Endodermal cell (in vitro differentiated cells): ENCODE measurements at regions not wholly inside any gene's neighbourhood (a gene's known extent, or its start where the extent isn't known, plus 50 kb on each side); places are given as distances from the start of the nearest gene placed in this dataset.
A peak's percentile ranks its signal among the peaks of the same experiment; 100 is the strongest.

Experiments
- DNase-seq: peaks from one replicate; pipeline ENCODE4 v3.0.0-alpha.2; 2017
- H3K27ac ChIP-seq: 2 replicates; pipeline ENCODE4 v1.5.1; 2013; ENCODE audit warnings: mild to moderate bottlenecking, low read depth, low read length, moderate library complexity
- H3K27me3 ChIP-seq: 2 replicates; pipeline ENCODE4 v1.6.1; 2013; ENCODE audit warnings: mild to moderate bottlenecking, low read length, moderate library complexity; ENCODE audit not compliant: insufficient read depth, control insufficient read depth, poor library complexity, severe bottlenecking
- H3K36me3 ChIP-seq: 2 replicates; pipeline ENCODE4 v1.7.0; 2013; ENCODE audit warnings: mild to moderate bottlenecking, low read length, moderate library complexity; ENCODE audit not compliant: control insufficient read depth, insufficient read depth
- H3K4me1 ChIP-seq: one replicate; pipeline ENCODE4 v1.7.0; 2013; ENCODE audit warnings: low read length; ENCODE audit not compliant: control insufficient read depth, insufficient read depth
- H3K4me3 ChIP-seq: 2 replicates; pipeline ENCODE4 v1.5.1; 2013; ENCODE audit warnings: mild to moderate bottlenecking, low read length, moderate library complexity
- H3K9ac ChIP-seq: 2 replicates; pipeline ENCODE4 v1.6.1; 2013; ENCODE audit warnings: mild to moderate bottlenecking, low read length, moderate library complexity; ENCODE audit not compliant: poor library complexity, severe bottlenecking; ENCODE audit errors: extremely low read depth
- H3K9me3 ChIP-seq: 2 replicates; pipeline ENCODE4 v1.6.1; 2013; ENCODE audit warnings: mild to moderate bottlenecking, low read length, moderate library complexity; ENCODE audit not compliant: control insufficient read depth
- H3K27ac Mint-ChIP-seq: 2 replicates; pipeline ENCODE4 v1.8.0; 2020; ENCODE audit warnings: mixed read lengths
- H3K27me3 Mint-ChIP-seq: 2 replicates; pipeline ENCODE4 v1.8.0; 2021; ENCODE audit warnings: mild to moderate bottlenecking, mixed read lengths; ENCODE audit not compliant: insufficient read depth
- H3K36me3 Mint-ChIP-seq: 2 replicates; pipeline ENCODE4 v1.8.0; 2020; ENCODE audit warnings: low read depth, mixed read lengths
- H3K4me1 Mint-ChIP-seq: 2 replicates; pipeline ENCODE4 v1.8.0; 2020; ENCODE audit warnings: mixed read lengths
- H3K4me3 Mint-ChIP-seq: 2 replicates; pipeline ENCODE4 v1.8.0; 2020; ENCODE audit warnings: mild to moderate bottlenecking, moderate library complexity, mixed read lengths
- H3K9me3 Mint-ChIP-seq: 2 replicates; pipeline ENCODE4 v1.8.0; 2020; ENCODE audit warnings: mild to moderate bottlenecking, mixed read lengths
- WGBS, 2 experiments: methylation state at CpG; one replicate each; pipeline versions ENCODE4 v1.1.5 to v1.1.7; 2013; ENCODE audit warnings: missing lambda C conversion rate in 2 of 2, mixed read lengths in 1 of 2; ENCODE audit not compliant: insufficient coverage in 1 of 2, insufficient read length in 1 of 2; 5-methylcytosine and 5-hydroxymethylcytosine counted together
- TF ChIP-seq, protein P1 (sequence below): fragments of 200-600 bp; sonication (generic); conservative IDR thresholded peaks from 2 replicates; pipeline ENCODE4 v1.5.0; 2021; ENCODE audit warnings: antibody characterized with exemption, mild to moderate bottlenecking

- Histone ChIP-seq H3K36me3 (no peaks in the 10 kb centered on the region), H3K9me3 (no peaks in the 10 kb centered on the region)
Measured at GRCh38 chr11:70669281-70669680, 271.0 kb downstream of the CTTN start.

DNA sequence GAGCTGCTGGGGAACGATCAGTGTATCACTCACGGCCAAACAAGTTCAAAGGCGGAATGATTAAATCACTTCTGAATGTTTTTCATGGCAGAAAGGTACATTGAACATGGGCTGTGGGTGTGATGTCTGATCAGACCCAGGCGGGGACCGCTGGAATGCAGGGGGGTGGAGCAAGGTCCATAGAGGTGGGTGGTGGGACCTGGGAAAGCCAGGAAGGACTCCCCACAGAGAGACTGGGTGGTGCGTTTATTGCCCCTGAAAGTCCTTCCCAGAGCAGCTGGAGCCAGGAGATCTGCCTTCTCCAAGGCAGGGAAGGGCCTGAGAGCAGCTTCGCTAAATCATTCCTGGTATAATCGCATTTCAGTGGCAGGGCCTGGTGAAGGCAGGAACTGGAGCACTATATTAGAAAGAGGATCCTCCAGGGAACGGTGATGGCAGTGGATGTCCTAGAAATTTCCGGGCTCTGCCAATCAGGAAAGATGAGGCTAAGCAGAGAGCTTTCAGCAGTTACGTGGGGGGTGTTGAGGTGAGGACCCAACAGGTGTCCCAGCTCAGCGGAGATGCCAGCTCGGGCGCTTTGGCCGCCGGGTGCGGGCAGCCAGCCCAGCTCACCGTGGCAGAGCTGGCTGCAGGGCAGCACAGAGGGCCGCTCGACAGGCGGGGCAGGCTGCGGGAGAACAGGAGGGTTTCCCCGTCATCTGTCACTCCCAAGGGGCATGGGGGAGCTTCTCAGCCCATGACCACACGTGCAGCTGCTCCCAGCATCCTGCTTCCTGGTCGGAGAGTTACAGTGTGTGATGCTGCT lies 271.7 kb downstream of the CTTN start:
- Mint-ChIP-seq H3K4me3 (no peak overlapping the region), H3K36me3 (no peaks in the 10 kb centered on the region), H3K9me3 (no peaks in the 10 kb centered on the region), H3K27ac (no peak overlapping the region), H3K4me1 (peaks cover 25% of the 10 kb centered on the region), H3K27me3 (peaks cover 1% of the 10 kb centered on the region)
- peak; percentile 65 for DNase-seq
- no peaks in the 10 kb centered on the region for H3K9me3 ChIP-seq
- H3K4me1 ChIP-seq: no peaks in the 10 kb centered on the region
- no peak overlapping the region for H3K4me3 ChIP-seq
- 91 to 92% methylated on average over 17 to 25 of the region's 25 CpGs for WGBS, 2 experiments
- TF ChIP-seq, protein P1, sequence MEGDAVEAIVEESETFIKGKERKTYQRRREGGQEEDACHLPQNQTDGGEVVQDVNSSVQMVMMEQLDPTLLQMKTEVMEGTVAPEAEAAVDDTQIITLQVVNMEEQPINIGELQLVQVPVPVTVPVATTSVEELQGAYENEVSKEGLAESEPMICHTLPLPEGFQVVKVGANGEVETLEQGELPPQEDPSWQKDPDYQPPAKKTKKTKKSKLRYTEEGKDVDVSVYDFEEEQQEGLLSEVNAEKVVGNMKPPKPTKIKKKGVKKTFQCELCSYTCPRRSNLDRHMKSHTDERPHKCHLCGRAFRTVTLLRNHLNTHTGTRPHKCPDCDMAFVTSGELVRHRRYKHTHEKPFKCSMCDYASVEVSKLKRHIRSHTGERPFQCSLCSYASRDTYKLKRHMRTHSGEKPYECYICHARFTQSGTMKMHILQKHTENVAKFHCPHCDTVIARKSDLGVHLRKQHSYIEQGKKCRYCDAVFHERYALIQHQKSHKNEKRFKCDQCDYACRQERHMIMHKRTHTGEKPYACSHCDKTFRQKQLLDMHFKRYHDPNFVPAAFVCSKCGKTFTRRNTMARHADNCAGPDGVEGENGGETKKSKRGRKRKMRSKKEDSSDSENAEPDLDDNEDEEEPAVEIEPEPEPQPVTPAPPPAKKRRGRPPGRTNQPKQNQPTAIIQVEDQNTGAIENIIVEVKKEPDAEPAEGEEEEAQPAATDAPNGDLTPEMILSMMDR: no peak
- H3K9ac ChIP-seq: no peak overlapping the region
- H3K27ac ChIP-seq: no peak overlapping the region
- no peaks in the 10 kb centered on the region for H3K36me3 ChIP-seq
- H3K27me3 ChIP-seq: no peaks in the 10 kb centered on the region

More at GRCh38 chr11:70669281-70669680, 271.0 kb downstream of the CTTN start:
- H3K27ac ChIP-seq: no peak overlapping the region
- Mint-ChIP-seq H3K9me3 (no peaks in the 10 kb centered on the region), H3K4me1 (peaks cover 25% of the 10 kb centered on the region), H3K27me3 (peaks cover 1% of the 10 kb centered on the region), H3K27ac (no peak overlapping the region), H3K36me3 (no peaks in the 10 kb centered on the region), H3K4me3 (no peak overlapping the region)
- no peak overlapping the region for H3K9ac ChIP-seq
- 94 to 97% methylated on average over 7 to 13 of the region's 13 CpGs for WGBS, 2 experiments
- TF ChIP-seq, protein P1: no peak
- H3K4me3 ChIP-seq: no peak overlapping the region
- no peak for DNase-seq
- no peaks in the 10 kb centered on the region for H3K4me1 ChIP-seq
- H3K27me3 ChIP-seq: no peaks in the 10 kb centered on the region

GRCh38 chr11:70670676-70671034 lies 272.3 kb downstream of the CTTN start:
- Histone ChIP-seq H3K4me1 (no peaks in the 10 kb centered on the region), H3K36me3 (no peaks in the 10 kb centered on the region), H3K27me3 (no peaks in the 10 kb centered on the region), H3K9me3 (no peaks in the 10 kb centered on the region), H3K4me3 (no peak overlapping the region), H3K9ac (no peak overlapping the region), H3K27ac (no peak overlapping the region)
- DNase-seq: no peak
- no peaks in the 10 kb centered on the region for H3K36me3 Mint-ChIP-seq
- no peaks in the 10 kb centered on the region for H3K9me3 Mint-ChIP-seq
- H3K4me3 Mint-ChIP-seq: no peak overlapping the region
- WGBS, 2 experiments: 90 to 95% methylated on average over 10 to 15 of the region's 15 CpGs
- H3K27ac Mint-ChIP-seq: no peak overlapping the region
- peaks cover 25% of the 10 kb centered on the region for H3K4me1 Mint-ChIP-seq
- peaks cover 1% of the 10 kb centered on the region for H3K27me3 Mint-ChIP-seq
- TF ChIP-seq, protein P1: no peak
